PFSK-1 (cell line): ENCODE measurements at regions not wholly inside any gene's neighbourhood (a gene's known extent, or its start where the extent isn't known, plus 50 kb on each side); places are given as distances from the start of the nearest gene placed in this dataset.
A peak's percentile ranks its signal among the peaks of the same experiment; 100 is the strongest.

Source experiments
- FOXP2 ChIP-seq: optimal IDR thresholded peaks from 2 replicates; pipeline ENCODE3; 2011; ENCODE audit warnings: borderline replicate concordance, control low read depth, inconsistent platforms; ENCODE audit not compliant: insufficient read depth; ENCODE audit errors: extremely low read length, extremely low read depth
- POLR2AphosphoS5 ChIP-seq: IDR thresholded peaks from 2 replicates; pipeline ENCODE4 v1.6.1; 2012; ENCODE audit warnings: low read depth, mild to moderate bottlenecking, control low read depth, low read length, moderate library complexity
- SIN3A ChIP-seq: IDR thresholded peaks from 2 replicates; pipeline ENCODE4 v1.6.1; 2012; ENCODE audit warnings: mild to moderate bottlenecking, low read length, moderate library complexity, borderline replicate concordance; ENCODE audit not compliant: insufficient read depth
- TAF1 ChIP-seq: IDR thresholded peaks from 2 replicates; pipeline ENCODE4 v1.6.1; 2012; ENCODE audit warnings: low read length, control low read depth, borderline replicate concordance; ENCODE audit not compliant: insufficient read depth
- TF ChIP-seq, protein P1 (sequence below), 2 experiments: IDR thresholded peaks; 2 replicates each; pipeline versions ENCODE4 v1.6.1 to v1.8.0; 2011 to 2012; ENCODE audit warnings: low read depth in 2 of 2, low read length in 2 of 2, control low read depth in 1 of 2, inconsistent platforms in 1 of 2, mild to moderate bottlenecking in 1 of 2, moderate library complexity in 1 of 2; ENCODE audit not compliant: insufficient read depth in 1 of 2

- TF ChIP-seq, protein P1, sequence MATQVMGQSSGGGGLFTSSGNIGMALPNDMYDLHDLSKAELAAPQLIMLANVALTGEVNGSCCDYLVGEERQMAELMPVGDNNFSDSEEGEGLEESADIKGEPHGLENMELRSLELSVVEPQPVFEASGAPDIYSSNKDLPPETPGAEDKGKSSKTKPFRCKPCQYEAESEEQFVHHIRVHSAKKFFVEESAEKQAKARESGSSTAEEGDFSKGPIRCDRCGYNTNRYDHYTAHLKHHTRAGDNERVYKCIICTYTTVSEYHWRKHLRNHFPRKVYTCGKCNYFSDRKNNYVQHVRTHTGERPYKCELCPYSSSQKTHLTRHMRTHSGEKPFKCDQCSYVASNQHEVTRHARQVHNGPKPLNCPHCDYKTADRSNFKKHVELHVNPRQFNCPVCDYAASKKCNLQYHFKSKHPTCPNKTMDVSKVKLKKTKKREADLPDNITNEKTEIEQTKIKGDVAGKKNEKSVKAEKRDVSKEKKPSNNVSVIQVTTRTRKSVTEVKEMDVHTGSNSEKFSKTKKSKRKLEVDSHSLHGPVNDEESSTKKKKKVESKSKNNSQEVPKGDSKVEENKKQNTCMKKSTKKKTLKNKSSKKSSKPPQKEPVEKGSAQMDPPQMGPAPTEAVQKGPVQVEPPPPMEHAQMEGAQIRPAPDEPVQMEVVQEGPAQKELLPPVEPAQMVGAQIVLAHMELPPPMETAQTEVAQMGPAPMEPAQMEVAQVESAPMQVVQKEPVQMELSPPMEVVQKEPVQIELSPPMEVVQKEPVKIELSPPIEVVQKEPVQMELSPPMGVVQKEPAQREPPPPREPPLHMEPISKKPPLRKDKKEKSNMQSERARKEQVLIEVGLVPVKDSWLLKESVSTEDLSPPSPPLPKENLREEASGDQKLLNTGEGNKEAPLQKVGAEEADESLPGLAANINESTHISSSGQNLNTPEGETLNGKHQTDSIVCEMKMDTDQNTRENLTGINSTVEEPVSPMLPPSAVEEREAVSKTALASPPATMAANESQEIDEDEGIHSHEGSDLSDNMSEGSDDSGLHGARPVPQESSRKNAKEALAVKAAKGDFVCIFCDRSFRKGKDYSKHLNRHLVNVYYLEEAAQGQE (IDR thresholded peaks at IDR 0.05; ENCODE audit: insufficient read depth in 1 of 2, low read depth in 2 of 2, low read length in 2 of 2) = no peak
- TF ChIP-seq POLR2AphosphoS5 (no peak), TAF1 (no peak), SIN3A (no peak), FOXP2 (no peak)
These were observed 50.4 kb upstream of the GGTA1 start for GRCh38 chr9:121550041-121550440.

GRCh38 chr9:121550569-121551512 lies 51.2 kb upstream of the GGTA1 start:
- TF ChIP-seq FOXP2 (peak; percentile 84), POLR2AphosphoS5 (no peak)

DNA sequence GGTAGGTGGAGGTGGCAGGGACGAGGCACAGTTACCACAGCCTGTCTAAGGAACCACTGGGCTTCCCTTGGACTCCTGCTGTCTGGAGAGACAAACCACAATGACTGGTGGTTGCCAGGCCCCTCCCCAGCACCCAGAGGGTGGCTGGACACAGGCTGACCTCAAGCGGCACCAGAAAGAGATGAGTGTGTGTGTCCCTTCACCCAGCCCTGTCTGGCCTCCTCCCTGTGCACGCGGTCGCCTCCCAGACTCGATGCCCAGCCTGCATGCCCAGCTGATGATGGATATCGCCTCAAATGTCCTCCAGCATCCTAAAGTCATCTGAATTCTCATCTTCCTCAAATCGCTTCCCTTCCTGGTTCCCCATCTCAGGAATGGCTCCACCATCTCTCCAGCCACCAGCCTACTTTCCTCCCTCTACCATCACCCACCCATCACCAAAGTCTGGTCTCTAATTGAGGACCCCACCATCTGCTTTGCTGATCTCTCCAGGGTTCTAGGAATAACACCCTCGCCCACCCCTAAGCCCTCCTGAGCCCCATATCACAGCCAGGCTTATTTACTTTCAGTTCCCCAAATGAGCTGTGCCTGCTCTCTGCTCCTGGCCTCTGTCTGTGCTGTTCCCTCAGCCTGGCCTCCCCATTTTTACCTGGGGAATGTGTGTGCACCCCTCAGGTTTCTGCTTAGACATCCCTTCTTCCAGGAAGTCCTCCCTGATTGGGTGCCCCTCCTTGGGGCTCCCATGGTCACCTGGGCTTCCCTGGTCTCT lies 52.5 kb upstream of the GGTA1 start:
- TF ChIP-seq POLR2AphosphoS5 (no peak), TAF1 (no peak), FOXP2 (no peak), SIN3A (no peak)
- TF ChIP-seq, protein P1 (IDR thresholded peaks at IDR 0.05; ENCODE audit: insufficient read depth in 1 of 2, low read depth in 2 of 2, low read length in 2 of 2) = no peak

DNA sequence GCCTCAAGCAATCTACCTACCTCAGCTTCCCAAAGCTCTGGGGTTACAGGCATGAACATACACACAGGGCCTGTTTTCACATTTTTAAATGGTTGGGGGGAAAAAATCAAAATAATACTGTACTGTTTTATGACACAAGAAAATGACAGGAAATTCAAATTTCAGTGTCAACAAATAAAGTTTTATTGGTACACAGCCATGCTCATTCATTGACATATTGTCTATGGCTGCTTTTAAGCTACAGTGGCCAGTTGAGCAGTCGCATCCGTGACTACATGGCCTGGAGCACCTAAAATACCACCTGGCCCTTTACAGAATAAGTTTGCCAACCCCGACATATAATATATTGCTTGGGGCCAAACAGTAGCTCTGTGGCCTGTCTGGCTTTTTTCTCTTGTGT lies 56.4 kb upstream of the GGTA1 start:
- TF ChIP-seq SIN3A = no peak
- no peak for TF ChIP-seq POLR2AphosphoS5
- TF ChIP-seq TAF1 = no peak
- no peak for TF ChIP-seq FOXP2
- TF ChIP-seq, protein P1 (IDR thresholded peaks at IDR 0.05; ENCODE audit: insufficient read depth in 1 of 2, low read depth in 2 of 2, low read length in 2 of 2) = no peak

DNA sequence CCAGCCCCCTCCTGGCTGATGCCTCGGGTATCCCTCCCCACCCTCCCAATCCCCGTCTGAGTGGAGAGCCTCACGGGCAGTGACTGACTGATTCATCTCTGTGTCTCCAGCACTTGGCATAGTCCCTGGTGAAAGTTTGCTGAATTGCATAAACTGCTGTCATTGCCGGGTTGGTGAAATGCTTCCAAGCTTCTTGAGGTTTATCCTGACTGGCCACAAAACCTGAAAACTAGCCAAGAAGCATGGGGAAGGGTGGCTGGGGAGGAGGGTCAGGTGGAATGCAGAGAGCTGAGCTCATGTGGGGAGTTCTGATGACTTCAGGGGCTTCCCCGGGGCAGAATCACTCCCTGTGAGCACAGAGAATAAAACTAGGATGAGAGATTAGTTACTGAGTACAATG lies 56.9 kb upstream of the GGTA1 start:
- TF ChIP-seq FOXP2 = no peak
- no peak for TF ChIP-seq TAF1
- TF ChIP-seq, protein P1 (IDR thresholded peaks at IDR 0.05; ENCODE audit: insufficient read depth in 1 of 2, low read depth in 2 of 2, low read length in 2 of 2) = no peak
- no peak for TF ChIP-seq SIN3A
- no peak for TF ChIP-seq POLR2AphosphoS5
